ENCODE measurements at regions not wholly inside any gene's neighbourhood (a gene's known extent, or its start where the extent isn't known, plus 50 kb on each side); places are given as distances from the start of the nearest gene placed in this dataset.

DNA sequence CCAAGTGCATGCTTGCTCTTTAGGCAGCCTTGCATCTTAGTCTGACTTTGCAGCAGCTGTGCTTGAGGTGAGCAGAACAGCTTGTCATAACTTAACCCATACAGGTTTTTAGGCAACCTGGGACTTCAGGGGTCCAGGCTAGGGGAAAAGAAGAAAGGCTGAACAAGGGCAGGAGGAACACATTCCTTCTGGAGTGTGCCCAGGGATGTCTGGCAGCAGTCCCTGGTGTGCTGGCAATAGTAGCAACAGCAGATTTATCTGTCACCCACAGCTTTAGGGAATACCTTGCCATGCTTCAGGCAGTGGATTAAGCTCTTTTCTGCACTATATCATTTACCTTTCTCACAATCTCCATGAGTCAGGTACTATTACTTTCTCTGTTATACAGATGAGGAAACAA lies 513.0 kb downstream of the RAB38 start:
- Histone ChIP-seq H3K9me3 (replicated peaks; ENCODE audit: insufficient read depth, low read length) (no peaks in the 10 kb centered on the region), H2AFZ (ENCODE audit: low read length) (no peak overlapping the region), H3K36me3 (replicated peaks; ENCODE audit: insufficient read depth, low read length) (no peaks in the 10 kb centered on the region), H3K27ac (ENCODE audit: low read length) (no peak overlapping the region), H3F3A (ENCODE audit: insufficient read depth, low read length) (no peaks in the 10 kb centered on the region), H3K27me3 (replicated peaks; ENCODE audit: insufficient read depth, low read length) (no peaks in the 10 kb centered on the region), H3K4me2 (ENCODE audit: low read depth, low read length) (no peak overlapping the region), H3K9ac (ENCODE audit: low read length) (no peak overlapping the region), H3K4me3 (ENCODE audit: low read length) (no peak overlapping the region), H3K9me2 (replicated peaks; ENCODE audit: insufficient read depth, low read length) (no peaks in the 10 kb centered on the region), H3K79me2 (ENCODE audit: low read length) (no peaks in the 10 kb centered on the region), H4K20me1 (ENCODE audit: insufficient read depth, low read length) (no peaks in the 10 kb centered on the region), H3K4me1 (ENCODE audit: low read length) (no peaks in the 10 kb centered on the region)
- no peak for DNase-seq
- TF ChIP-seq EZH2phosphoT487 (IDR thresholded peaks at IDR 0.05; ENCODE audit: low read length) (no peak), CTCF (IDR thresholded peaks at IDR 0.05; ENCODE audit: low read length) (no peak), EZH2 (optimal IDR thresholded peaks at IDR 0.05; ENCODE audit: low read depth, low read length) (no peak)

- DNase-seq, result no peak
- no peaks in the 10 kb centered on the region for H3F3A ChIP-seq (ENCODE audit: insufficient read depth, low read length)
- H3K36me3 ChIP-seq (replicated peaks; ENCODE audit: insufficient read depth, low read length), result no peaks in the 10 kb centered on the region
- H4K20me1 ChIP-seq (ENCODE audit: insufficient read depth, low read length), result no peaks in the 10 kb centered on the region
- H2AFZ ChIP-seq (ENCODE audit: low read length), result no peak overlapping the region
- H3K9me3 ChIP-seq (replicated peaks; ENCODE audit: insufficient read depth, low read length), result no peaks in the 10 kb centered on the region
- no peaks in the 10 kb centered on the region for H3K4me1 ChIP-seq (ENCODE audit: low read length)
- H3K4me2 ChIP-seq (ENCODE audit: low read depth, low read length), result no peak overlapping the region
- TF ChIP-seq EZH2phosphoT487 (IDR thresholded peaks at IDR 0.05; ENCODE audit: low read length) (no peak), CTCF (IDR thresholded peaks at IDR 0.05; ENCODE audit: low read length) (no peak), EZH2 (optimal IDR thresholded peaks at IDR 0.05; ENCODE audit: low read depth, low read length) (no peak)
- H3K27ac ChIP-seq (ENCODE audit: low read length), result no peak overlapping the region
- no peak overlapping the region for H3K9ac ChIP-seq (ENCODE audit: low read length)
- H3K27me3 ChIP-seq (replicated peaks; ENCODE audit: insufficient read depth, low read length), result no peaks in the 10 kb centered on the region
- H3K4me3 ChIP-seq (ENCODE audit: low read length), result no peak overlapping the region
- no peaks in the 10 kb centered on the region for H3K9me2 ChIP-seq (replicated peaks; ENCODE audit: insufficient read depth, low read length)
- H3K79me2 ChIP-seq (ENCODE audit: low read length), result no peaks in the 10 kb centered on the region
Observed at GRCh38 chr11:87660926-87661660, 514.1 kb downstream of the RAB38 start.

GRCh38 chr11:87659807-87660206 lies 515.4 kb downstream of the RAB38 start:
- H4K20me1 ChIP-seq (ENCODE audit: insufficient read depth, low read length), result no peaks in the 10 kb centered on the region
- H3K9me3 ChIP-seq (replicated peaks; ENCODE audit: insufficient read depth, low read length), result no peaks in the 10 kb centered on the region
- no peaks in the 10 kb centered on the region for H3K27me3 ChIP-seq (replicated peaks; ENCODE audit: insufficient read depth, low read length)
- no peaks in the 10 kb centered on the region for H3K36me3 ChIP-seq (replicated peaks; ENCODE audit: insufficient read depth, low read length)
- no peak overlapping the region for H3K4me3 ChIP-seq (ENCODE audit: low read length)
- H3K4me1 ChIP-seq (ENCODE audit: low read length), result no peaks in the 10 kb centered on the region
- H3K9ac ChIP-seq (ENCODE audit: low read length), result no peak overlapping the region
- TF ChIP-seq EZH2phosphoT487 (IDR thresholded peaks at IDR 0.05; ENCODE audit: low read length) (no peak), EZH2 (optimal IDR thresholded peaks at IDR 0.05; ENCODE audit: low read depth, low read length) (no peak), CTCF (IDR thresholded peaks at IDR 0.05; ENCODE audit: low read length) (no peak)
- no peaks in the 10 kb centered on the region for H3F3A ChIP-seq (ENCODE audit: insufficient read depth, low read length)
- no peaks in the 10 kb centered on the region for H3K9me2 ChIP-seq (replicated peaks; ENCODE audit: insufficient read depth, low read length)
- no peaks in the 10 kb centered on the region for H3K79me2 ChIP-seq (ENCODE audit: low read length)
- no peak overlapping the region for H3K4me2 ChIP-seq (ENCODE audit: low read depth, low read length)
- no peak for DNase-seq
- no peak overlapping the region for H3K27ac ChIP-seq (ENCODE audit: low read length)
- no peak overlapping the region for H2AFZ ChIP-seq (ENCODE audit: low read length)

All from MM.1S (cell line).